ENCODE measurements at regions not wholly inside any gene's neighbourhood (a gene's known extent, or its start where the extent isn't known, plus 50 kb on each side); places are given as distances from the start of the nearest gene placed in this dataset.

GRCh38 chr7:16046041-16046440 is 359.6 kb upstream of the MEOX2 start:
- DNase-seq: no peak

GRCh38 chr7:16045296-16045695 is 358.8 kb upstream of the MEOX2 start:
- DNase-seq: no peak

GRCh38 chr7:16044645-16045044 is 358.2 kb upstream of the MEOX2 start:
- DNase-seq: no peak

- DNase-seq: no peak
Observed at GRCh38 chr7:16040346-16040745, 353.9 kb upstream of the MEOX2 start.

DNA sequence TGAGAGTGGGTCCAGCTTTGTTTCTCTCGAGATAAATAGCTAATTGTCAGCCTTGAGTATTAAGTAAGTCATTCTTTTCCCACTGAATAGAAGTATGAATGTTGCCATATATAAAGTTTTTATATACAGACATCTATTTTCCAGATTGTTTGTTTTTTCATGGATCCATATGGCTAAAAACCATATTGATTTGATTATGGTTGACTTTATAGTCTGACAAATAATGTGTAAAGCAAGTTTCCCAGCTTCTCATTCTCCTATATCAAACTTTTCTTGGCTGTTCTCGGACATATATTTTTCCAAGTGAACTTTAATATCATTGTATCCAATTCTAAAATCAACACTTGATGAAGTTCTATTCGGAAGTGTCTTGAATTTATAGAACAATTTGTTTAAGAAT is 352.4 kb upstream of the MEOX2 start:
- no peak for DNase-seq

- peak; percentile 36 for DNase-seq
Observed at GRCh38 chr7:16035392-16035791, 348.9 kb upstream of the MEOX2 start.

DNA sequence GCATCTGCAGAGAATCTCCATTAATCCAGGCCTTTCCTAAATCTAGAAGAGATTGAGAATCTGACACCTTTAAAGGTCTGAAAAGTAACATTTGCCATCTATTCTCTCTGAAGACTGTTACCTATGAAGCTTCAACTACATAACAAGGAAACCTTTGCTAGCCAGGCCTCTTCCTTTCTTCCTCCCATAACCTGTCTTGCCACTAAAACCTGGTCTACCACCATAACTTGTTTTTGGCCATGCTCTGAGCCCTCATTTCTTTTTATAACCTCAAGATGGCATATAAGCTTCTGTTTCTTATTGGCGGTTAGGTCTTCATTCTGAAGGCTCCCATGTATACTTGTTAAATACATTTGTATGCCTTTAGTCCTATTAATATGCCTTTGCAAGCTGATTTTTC is 348.4 kb upstream of the MEOX2 start:
- DNase-seq: no peak

DNA sequence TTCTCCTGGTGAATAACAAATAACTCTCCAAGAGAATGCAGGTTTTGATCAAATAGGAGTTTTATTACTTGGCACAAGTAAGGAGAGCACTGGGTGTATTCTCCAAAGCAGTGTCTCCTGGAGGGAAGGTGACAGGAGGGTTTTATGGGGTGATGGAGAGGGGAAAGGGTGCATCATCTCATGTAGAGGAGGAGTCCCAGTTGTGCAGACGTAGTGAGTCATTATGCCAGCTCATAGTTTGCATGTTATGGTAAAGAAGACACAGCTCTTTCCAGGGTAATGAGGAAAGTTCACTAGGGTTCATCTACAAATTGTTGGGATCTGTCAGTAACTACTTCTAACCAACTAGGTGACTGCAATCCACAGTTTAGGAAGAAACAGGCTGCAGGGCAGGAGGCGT is 347.9 kb upstream of the MEOX2 start:
- no peak for DNase-seq

- no peak for DNase-seq
Observed at GRCh38 chr7:16033233-16033632, 346.8 kb upstream of the MEOX2 start.

- DNase-seq: no peak
Observed at GRCh38 chr7:16028636-16029035, 342.2 kb upstream of the MEOX2 start.

GRCh38 chr7:16028103-16028502 is 341.6 kb upstream of the MEOX2 start:
- no peak for DNase-seq

- DNase-seq: peak; percentile 42
Observed at GRCh38 chr7:16027396-16027795, 340.9 kb upstream of the MEOX2 start.

DNA sequence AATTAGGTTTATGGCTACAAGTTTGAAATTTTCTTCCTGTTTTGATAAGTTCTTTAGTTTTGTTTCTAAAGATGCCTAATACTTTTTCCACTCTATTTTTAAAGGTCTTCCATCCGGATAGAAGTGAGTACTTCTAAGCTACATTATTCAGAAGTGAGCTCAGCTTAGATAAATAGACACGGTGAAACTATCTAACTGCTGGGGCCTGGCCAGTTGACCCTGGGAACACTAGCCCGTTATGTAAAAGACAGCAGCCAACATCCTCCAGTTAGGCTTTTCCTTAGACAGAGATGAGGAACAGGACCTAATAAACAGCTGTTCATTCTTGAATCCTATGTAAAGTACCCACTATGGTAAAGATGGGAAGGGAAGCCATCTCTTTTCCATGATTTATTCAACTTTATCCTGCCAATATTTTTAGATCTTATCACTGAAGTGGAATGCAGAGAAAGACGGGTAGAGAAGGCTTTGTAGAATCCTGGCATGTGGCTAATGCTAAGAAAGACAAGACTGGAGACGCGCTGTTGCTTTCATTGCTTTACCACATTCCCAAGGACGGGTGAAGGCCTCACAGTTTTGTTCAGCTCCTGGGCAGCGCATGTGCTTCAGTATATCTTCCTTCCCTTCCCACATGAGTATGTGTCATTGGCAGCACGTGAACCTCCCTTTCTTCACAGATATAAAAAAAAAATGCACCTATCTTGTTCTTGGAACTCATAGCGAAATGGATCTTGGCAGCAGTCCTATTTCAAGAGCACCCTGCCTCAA is 340.0 kb upstream of the MEOX2 start:
- no peak for DNase-seq

GRCh38 chr7:16025696-16026095 is 339.2 kb upstream of the MEOX2 start:
- peak; percentile 18 for DNase-seq

- no peak for DNase-seq
Observed at GRCh38 chr7:16023503-16023902, 337.0 kb upstream of the MEOX2 start.

DNA sequence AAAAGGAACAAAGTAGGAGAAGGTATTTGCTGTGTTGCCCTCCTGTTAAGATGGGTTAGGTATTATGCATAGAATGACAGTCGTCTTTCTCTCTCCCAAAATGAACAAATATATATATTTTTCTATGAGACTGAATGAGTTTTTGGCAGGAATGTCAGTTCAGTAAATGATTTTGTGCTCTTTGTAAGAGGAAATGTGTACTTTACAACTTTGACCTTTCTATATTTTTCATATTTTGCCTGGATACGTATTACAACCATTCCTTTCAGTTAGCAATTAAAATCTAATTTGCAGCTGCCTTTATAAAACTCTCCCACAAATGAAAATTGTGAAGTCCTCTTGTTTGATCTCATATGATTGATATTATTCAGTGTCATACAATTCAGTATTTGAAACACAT is 336.6 kb upstream of the MEOX2 start:
- DNase-seq: no peak

GRCh38 chr7:16021851-16022250 is 335.4 kb upstream of the MEOX2 start:
- DNase-seq: no peak

GRCh38 chr7:16015981-16016380 is 329.5 kb upstream of the MEOX2 start:
- DNase-seq: no peak

- no peak for DNase-seq
Observed at GRCh38 chr7:16014031-16014430, 327.5 kb upstream of the MEOX2 start.

GRCh38 chr7:16007911-16008310 is 321.4 kb upstream of the MEOX2 start:
- DNase-seq: no peak

DNA sequence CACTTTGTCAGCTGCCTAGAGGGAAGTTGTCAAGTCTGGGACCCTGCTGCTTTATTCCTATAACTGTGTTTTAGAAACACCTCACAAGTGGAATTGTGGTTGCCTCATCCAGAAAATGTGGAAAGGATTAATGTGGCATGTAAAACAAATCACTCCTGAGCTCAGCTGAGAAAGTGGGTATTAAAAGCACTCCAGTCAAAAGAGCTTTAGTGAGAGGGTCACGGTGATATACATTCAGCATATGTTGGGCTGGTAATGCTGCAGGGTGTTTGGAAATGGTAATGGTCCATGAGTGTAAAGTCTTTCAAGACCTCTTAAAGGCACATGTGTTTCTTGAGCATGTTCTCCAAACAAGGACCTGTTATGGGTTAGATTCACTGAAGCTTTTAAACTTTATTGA is 318.2 kb upstream of the MEOX2 start:
- no peak for DNase-seq

- no peak for DNase-seq
Observed at GRCh38 chr7:16001477-16001876, 315.0 kb upstream of the MEOX2 start.

GRCh38 chr7:15998617-15999016 is 312.1 kb upstream of the MEOX2 start:
- no peak for DNase-seq

DNA sequence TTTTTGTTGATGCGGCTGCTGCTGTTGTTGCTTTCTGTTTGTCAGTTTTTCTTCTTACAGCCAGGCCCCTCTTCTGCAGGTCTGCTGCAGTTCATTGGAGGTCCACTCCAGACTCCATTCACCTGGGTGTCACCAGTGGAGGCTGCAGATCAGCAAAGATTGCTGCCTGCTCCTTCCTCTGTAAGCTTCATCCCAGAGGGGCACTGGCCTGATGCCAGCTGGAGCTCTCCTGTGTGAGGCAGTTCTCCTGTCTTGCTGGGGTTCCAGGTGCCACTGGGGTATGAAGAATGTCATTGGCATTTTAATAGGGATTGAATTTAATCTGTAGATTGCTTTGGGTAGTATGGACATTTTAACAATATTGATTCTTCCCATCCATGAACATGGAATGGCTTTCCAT is 308.5 kb upstream of the MEOX2 start:
- DNase-seq: no peak

DNA sequence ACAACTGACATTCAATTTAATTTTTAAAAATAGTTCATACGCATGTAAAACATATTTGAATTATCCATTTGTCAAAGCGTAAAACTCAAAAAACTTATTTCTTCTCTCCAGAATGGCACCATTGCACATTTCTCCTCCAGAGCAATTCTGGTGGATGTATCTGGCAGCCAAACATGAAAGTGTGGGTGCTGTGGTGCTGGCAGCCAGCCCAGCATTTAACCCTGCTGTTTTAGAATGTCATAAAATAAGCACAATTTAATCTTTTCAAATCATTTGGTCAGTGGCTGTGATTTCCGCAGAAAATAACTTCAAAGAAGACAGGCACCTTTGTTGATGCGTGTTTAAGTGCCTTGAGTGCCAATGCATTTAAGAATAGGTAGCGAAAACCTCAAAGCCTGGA is 302.7 kb upstream of the MEOX2 start:
- no peak for DNase-seq

Measured in NCI-H1105 treated with DMSO at 0.1 percent for 48 hours (cell line).